ENCODE measurements at regions not wholly inside any gene's neighbourhood (a gene's known extent, or its start where the extent isn't known, plus 50 kb on each side); places are given as distances from the start of the nearest gene placed in this dataset.

DNA sequence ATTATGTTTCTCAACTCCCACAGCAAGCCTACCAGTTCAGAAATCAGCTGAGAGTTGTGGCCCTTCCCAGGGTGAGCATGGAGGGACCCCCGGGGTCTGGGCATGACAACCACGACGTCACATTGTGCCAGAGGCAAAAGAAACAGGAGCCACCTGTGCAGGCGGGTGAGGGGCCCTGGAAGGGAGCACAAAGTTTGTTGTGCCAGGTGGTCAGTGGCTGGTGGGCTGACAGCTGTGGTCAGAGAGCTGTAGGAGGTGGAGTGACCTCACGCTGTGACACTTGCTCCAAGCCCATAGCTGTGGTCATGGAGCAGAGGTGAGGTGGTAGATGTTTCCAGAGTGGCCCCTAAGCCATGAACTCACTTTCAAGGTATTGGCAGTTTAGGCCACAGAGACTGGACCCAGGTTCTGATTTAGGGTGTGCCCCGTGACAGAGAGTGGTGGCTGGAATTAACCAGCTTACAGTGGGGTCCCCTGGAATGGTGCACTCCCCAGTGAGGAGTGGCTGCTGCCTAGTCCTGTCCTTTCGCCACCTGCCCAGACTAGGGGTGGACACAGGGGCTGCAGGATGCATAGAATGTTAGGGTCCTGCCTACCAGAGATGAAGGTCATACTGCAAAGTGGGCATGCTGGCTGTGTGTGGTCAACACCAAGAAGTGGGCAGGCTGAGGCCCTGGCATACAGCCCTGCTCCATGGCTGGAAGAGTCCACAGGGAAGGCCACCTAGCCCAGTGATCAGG, 136.4 kb downstream of the GLI2 start:
- Histone ChIP-seq H3K27ac (ENCODE audit: low read depth, low read length) (no peak overlapping the region), H3K27me3 (ENCODE audit: control insufficient read depth, insufficient read depth, low read length, poor library complexity, severe bottlenecking) (no peaks in the 10 kb centered on the region), H3K9me3 (ENCODE audit: control insufficient read depth, low read length) (no peaks in the 10 kb centered on the region), H3K36me3 (ENCODE audit: control insufficient read depth, insufficient read depth, low read length) (no peaks in the 10 kb centered on the region), H3K4me1 (ENCODE audit: control insufficient read depth, insufficient read depth, low read length) (no peaks in the 10 kb centered on the region), H3K4me3 (ENCODE audit: low read length) (no peak overlapping the region), H3K9ac (ENCODE audit: extremely low read depth, low read length, poor library complexity, severe bottlenecking) (no peak overlapping the region)
- H3K27me3 Mint-ChIP-seq (ENCODE audit: insufficient read depth) = no peaks in the 10 kb centered on the region
- H3K9me3 Mint-ChIP-seq = no peaks in the 10 kb centered on the region
- H3K4me1 Mint-ChIP-seq = peaks cover 18% of the 10 kb centered on the region
- no peak overlapping the region for H3K4me3 Mint-ChIP-seq
- TF ChIP-seq, protein P1, sequence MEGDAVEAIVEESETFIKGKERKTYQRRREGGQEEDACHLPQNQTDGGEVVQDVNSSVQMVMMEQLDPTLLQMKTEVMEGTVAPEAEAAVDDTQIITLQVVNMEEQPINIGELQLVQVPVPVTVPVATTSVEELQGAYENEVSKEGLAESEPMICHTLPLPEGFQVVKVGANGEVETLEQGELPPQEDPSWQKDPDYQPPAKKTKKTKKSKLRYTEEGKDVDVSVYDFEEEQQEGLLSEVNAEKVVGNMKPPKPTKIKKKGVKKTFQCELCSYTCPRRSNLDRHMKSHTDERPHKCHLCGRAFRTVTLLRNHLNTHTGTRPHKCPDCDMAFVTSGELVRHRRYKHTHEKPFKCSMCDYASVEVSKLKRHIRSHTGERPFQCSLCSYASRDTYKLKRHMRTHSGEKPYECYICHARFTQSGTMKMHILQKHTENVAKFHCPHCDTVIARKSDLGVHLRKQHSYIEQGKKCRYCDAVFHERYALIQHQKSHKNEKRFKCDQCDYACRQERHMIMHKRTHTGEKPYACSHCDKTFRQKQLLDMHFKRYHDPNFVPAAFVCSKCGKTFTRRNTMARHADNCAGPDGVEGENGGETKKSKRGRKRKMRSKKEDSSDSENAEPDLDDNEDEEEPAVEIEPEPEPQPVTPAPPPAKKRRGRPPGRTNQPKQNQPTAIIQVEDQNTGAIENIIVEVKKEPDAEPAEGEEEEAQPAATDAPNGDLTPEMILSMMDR (conservative IDR thresholded peaks at IDR 0.05) = no peak
- no peak overlapping the region for H3K27ac Mint-ChIP-seq
- 86 to 100% methylated on average over 4 to 7 of the region's 7 CpGs for whole genome bisulfite sequencing, 2 experiments (ENCODE audit: insufficient coverage in 1 of 2, insufficient read length in 1 of 2)
- H3K36me3 Mint-ChIP-seq (ENCODE audit: low read depth) = no peaks in the 10 kb centered on the region
- no peak for DNase-seq

- Histone ChIP-seq H3K4me1 (ENCODE audit: control insufficient read depth, insufficient read depth, low read length) (no peaks in the 10 kb centered on the region), H3K9ac (ENCODE audit: extremely low read depth, low read length, poor library complexity, severe bottlenecking) (no peak overlapping the region), H3K9me3 (ENCODE audit: control insufficient read depth, low read length) (no peaks in the 10 kb centered on the region), H3K27ac (ENCODE audit: low read depth, low read length) (peak overlapping the region; percentile 60), H3K4me3 (ENCODE audit: low read length) (no peak overlapping the region), H3K36me3 (ENCODE audit: control insufficient read depth, insufficient read depth, low read length) (no peaks in the 10 kb centered on the region), H3K27me3 (ENCODE audit: control insufficient read depth, insufficient read depth, low read length, poor library complexity, severe bottlenecking) (no peaks in the 10 kb centered on the region)
- Mint-ChIP-seq H3K4me3 (no peak overlapping the region), H3K36me3 (ENCODE audit: low read depth) (no peaks in the 10 kb centered on the region), H3K27ac (peak overlapping the region; percentile 12), H3K9me3 (no peaks in the 10 kb centered on the region), H3K4me1 (peaks cover 9% of the 10 kb centered on the region), H3K27me3 (ENCODE audit: insufficient read depth) (no peaks in the 10 kb centered on the region)
- no peak for DNase-seq
- TF ChIP-seq, protein P1 (conservative IDR thresholded peaks at IDR 0.05) = no peak
- WGBS, 2 experiments (ENCODE audit: insufficient coverage in 1 of 2, insufficient read length in 1 of 2) = 69 to 87% methylated on average over 23 to 27 of the region's 27 CpGs
Measured at GRCh38 chr2:120873958-120874887, 138.6 kb downstream of the GLI2 start.

- H3K9ac ChIP-seq (ENCODE audit: extremely low read depth, low read length, poor library complexity, severe bottlenecking) = no peak overlapping the region
- whole genome bisulfite sequencing, 2 experiments (ENCODE audit: insufficient coverage in 1 of 2, insufficient read length in 1 of 2) = 89 to 91% methylated on average over 5 of the region's 5 CpGs
- no peaks in the 10 kb centered on the region for H3K9me3 Mint-ChIP-seq
- H3K27me3 Mint-ChIP-seq (ENCODE audit: insufficient read depth) = no peaks in the 10 kb centered on the region
- H3K27ac ChIP-seq (ENCODE audit: low read depth, low read length) = peak overlapping the region; percentile 47
- H3K4me1 Mint-ChIP-seq = peaks cover 14% of the 10 kb centered on the region
- H3K27ac Mint-ChIP-seq = no peak overlapping the region
- TF ChIP-seq, protein P1 (conservative IDR thresholded peaks at IDR 0.05) = no peak
- H3K4me3 Mint-ChIP-seq = no peak overlapping the region
- DNase-seq = no peak
- no peaks in the 10 kb centered on the region for H3K36me3 ChIP-seq (ENCODE audit: control insufficient read depth, insufficient read depth, low read length)
- H3K9me3 ChIP-seq (ENCODE audit: control insufficient read depth, low read length) = no peaks in the 10 kb centered on the region
- H3K27me3 ChIP-seq (ENCODE audit: control insufficient read depth, insufficient read depth, low read length, poor library complexity, severe bottlenecking) = no peaks in the 10 kb centered on the region
- no peak overlapping the region for H3K4me3 ChIP-seq (ENCODE audit: low read length)
- no peaks in the 10 kb centered on the region for H3K36me3 Mint-ChIP-seq (ENCODE audit: low read depth)
- H3K4me1 ChIP-seq (ENCODE audit: control insufficient read depth, insufficient read depth, low read length) = no peaks in the 10 kb centered on the region
Measured at GRCh38 chr2:120874888-120875275, 139.2 kb downstream of the GLI2 start.
